ENCODE measurements at regions not wholly inside any gene's neighbourhood (a gene's known extent, or its start where the extent isn't known, plus 50 kb on each side); places are given as distances from the start of the nearest gene placed in this dataset.
"Not testable (repeated sequence)": the region's sequence is repeated elsewhere in the genome, so short reads cannot be mapped to it uniquely, and the experiment has no call there.

- no peak overlapping the region for H3K27ac Mint-ChIP-seq (ENCODE audit: unreplicated experiment)
- no peak for TF ChIP-seq CTCF (IDR thresholded peaks at IDR 0.05)
Measured at GRCh38 chr1:99441299-99442095, 177.2 kb downstream of the PLPPR4 start.

GRCh38 chr1:99444211-99444927 lies 180.1 kb downstream of the PLPPR4 start:
- H3K36me3 Mint-ChIP-seq (ENCODE audit: unreplicated experiment); H3K9me3 Mint-ChIP-seq (ENCODE audit: unreplicated experiment); H3K4me3 Mint-ChIP-seq (ENCODE audit: unreplicated experiment); DNase-seq (ENCODE audit: extremely low spot score, unreplicated experiment); H3K4me1 Mint-ChIP-seq (ENCODE audit: unreplicated experiment); H3K27ac Mint-ChIP-seq (ENCODE audit: unreplicated experiment): not testable (repeated sequence)
- H3K27me3 Mint-ChIP-seq (ENCODE audit: unreplicated experiment), result peaks cover 24% of the 10 kb centered on the region

More at GRCh38 chr1:99441299-99442095, 177.2 kb downstream of the PLPPR4 start:
- H3K4me3 Mint-ChIP-seq (ENCODE audit: unreplicated experiment), result no peak overlapping the region
- no peak for DNase-seq (ENCODE audit: extremely low spot score, unreplicated experiment)
- H3K4me1 Mint-ChIP-seq (ENCODE audit: unreplicated experiment), result peaks cover 2% of the 10 kb centered on the region
- no peaks in the 10 kb centered on the region for H3K9me3 Mint-ChIP-seq (ENCODE audit: unreplicated experiment)
- no peaks in the 10 kb centered on the region for H3K36me3 Mint-ChIP-seq (ENCODE audit: unreplicated experiment)
- H3K27me3 Mint-ChIP-seq (ENCODE audit: unreplicated experiment), result peaks cover 18% of the 10 kb centered on the region

- Mint-ChIP-seq H3K4me1 (ENCODE audit: unreplicated experiment) (peaks cover 2% of the 10 kb centered on the region), H3K9me3 (ENCODE audit: unreplicated experiment) (no peaks in the 10 kb centered on the region)
Measured at GRCh38 chr1:99445071-99445470, 180.8 kb downstream of the PLPPR4 start.

GRCh38 chr1:99445486-99445885 lies 181.2 kb downstream of the PLPPR4 start:
- peaks cover 2% of the 10 kb centered on the region for H3K4me1 Mint-ChIP-seq (ENCODE audit: unreplicated experiment)
- DNase-seq (ENCODE audit: extremely low spot score, unreplicated experiment), result no peak
- no peaks in the 10 kb centered on the region for H3K36me3 Mint-ChIP-seq (ENCODE audit: unreplicated experiment)
- H3K4me3 Mint-ChIP-seq (ENCODE audit: unreplicated experiment), result no peak overlapping the region
- H3K27ac Mint-ChIP-seq (ENCODE audit: unreplicated experiment), result no peak overlapping the region
- no peak for TF ChIP-seq CTCF (IDR thresholded peaks at IDR 0.05)
- H3K27me3 Mint-ChIP-seq (ENCODE audit: unreplicated experiment), result peaks cover 22% of the 10 kb centered on the region
- H3K9me3 Mint-ChIP-seq (ENCODE audit: unreplicated experiment), result no peaks in the 10 kb centered on the region

More at GRCh38 chr1:99445071-99445470, 180.8 kb downstream of the PLPPR4 start:
- Mint-ChIP-seq H3K27me3 (ENCODE audit: unreplicated experiment) (peaks cover 22% of the 10 kb centered on the region), H3K27ac (ENCODE audit: unreplicated experiment) (no peak overlapping the region), H3K36me3 (ENCODE audit: unreplicated experiment) (no peaks in the 10 kb centered on the region), H3K4me3 (ENCODE audit: unreplicated experiment) (no peak overlapping the region)
- no peak for TF ChIP-seq CTCF (IDR thresholded peaks at IDR 0.05)
- DNase-seq (ENCODE audit: extremely low spot score, unreplicated experiment), result no peak

GRCh38 chr1:99447721-99448120 lies 183.4 kb downstream of the PLPPR4 start:
- TF ChIP-seq CTCF (IDR thresholded peaks at IDR 0.05), result no peak

More at GRCh38 chr1:99447721-99448120, 183.4 kb downstream of the PLPPR4 start:
- H3K27me3 Mint-ChIP-seq (ENCODE audit: unreplicated experiment), result peaks cover 22% of the 10 kb centered on the region
- no peaks in the 10 kb centered on the region for H3K36me3 Mint-ChIP-seq (ENCODE audit: unreplicated experiment)
- H3K27ac Mint-ChIP-seq (ENCODE audit: unreplicated experiment), result no peak overlapping the region
- no peaks in the 10 kb centered on the region for H3K9me3 Mint-ChIP-seq (ENCODE audit: unreplicated experiment)
- peaks cover 2% of the 10 kb centered on the region for H3K4me1 Mint-ChIP-seq (ENCODE audit: unreplicated experiment)
- H3K4me3 Mint-ChIP-seq (ENCODE audit: unreplicated experiment), result no peak overlapping the region
- DNase-seq (ENCODE audit: extremely low spot score, unreplicated experiment), result no peak

Measured in osteocyte (in vitro differentiated cells).